HCT116 (cell line): ENCODE measurements at regions not wholly inside any gene's neighbourhood (a gene's known extent, or its start where the extent isn't known, plus 50 kb on each side); places are given as distances from the start of the nearest gene placed in this dataset.

Experiments
- CTCF ChIP-seq, 3 experiments: fragments of 200-600 bp in 1 of 3; sonication (generic) in 1 of 3; IDR thresholded peaks in 2 of 3; conservative IDR thresholded peaks in 1 of 3; 2 replicates each; pipeline ENCODE4 v1.5.1; 2012 to 2017; ENCODE audit warnings: low read depth in 2 of 3, low read length in 2 of 3, antibody characterized with exemption in 1 of 3, borderline replicate concordance in 1 of 3, control low read depth in 1 of 3, mild to moderate bottlenecking in 1 of 3, mixed read lengths in 1 of 3, mixed run types in 1 of 3, moderate library complexity in 1 of 3; ENCODE audit not compliant: insufficient read depth in 1 of 3
- EZH2phosphoT487 ChIP-seq: fragments of 200-600 bp; IDR thresholded peaks from 2 replicates; pipeline ENCODE4 v1.6.1; 2018; ENCODE audit warnings: antibody characterized with exemption, borderline replicate concordance
- MAX ChIP-seq: IDR thresholded peaks from 2 replicates; pipeline ENCODE4 v1.6.1; 2012
- POLR2A ChIP-seq: IDR thresholded peaks from 2 replicates; pipeline ENCODE4 v1.7.0; 2011; ENCODE audit warnings: borderline replicate concordance; ENCODE audit not compliant: insufficient read depth, insufficient read length; ENCODE audit errors: extremely low read depth
- SP1 ChIP-seq: IDR thresholded peaks from 2 replicates; pipeline ENCODE4 v1.6.1; 2012; ENCODE audit warnings: low read depth
- SRF ChIP-seq: IDR thresholded peaks from 2 replicates; pipeline ENCODE4 v1.6.1; 2012; ENCODE audit warnings: low read depth
- YY1 ChIP-seq: IDR thresholded peaks from 2 replicates; pipeline ENCODE4 v1.6.1; 2011; ENCODE audit warnings: low read length, low read depth, moderate library complexity, mild to moderate bottlenecking; ENCODE audit not compliant: insufficient replicate concordance; ENCODE audit errors: extremely low read depth

GRCh38 chr2:15705839-15706386 lies 114.2 kb downstream of the DDX1 start:
- TF ChIP-seq POLR2A (no peak), SRF (no peak), MAX (no peak), CTCF (IDR thresholded peaks at IDR 0.05 in 2 of 3, conservative IDR thresholded peaks at IDR 0.05 in 1 of 3; ENCODE audit: borderline replicate concordance in 1 of 3, insufficient read depth in 1 of 3, low read depth in 2 of 3, low read length in 2 of 3) (no peak), YY1 (no peak), EZH2phosphoT487 (no peak), SP1 (no peak)
